HG02943 (cell line): ENCODE measurements at regions not wholly inside any gene's neighbourhood (a gene's known extent, or its start where the extent isn't known, plus 50 kb on each side); places are given as distances from the start of the nearest gene placed in this dataset.
"Not testable (repeated sequence)": the region's sequence is repeated elsewhere in the genome, so short reads cannot be mapped to it uniquely, and the experiment has no call there.

Experiments
- ATAC-seq: cut with Tn5 transposase; IDR thresholded peaks from one replicate; pipeline ENCODE4 v1.9.1; 2021; ENCODE audit warnings: mild to moderate bottlenecking, low read depth, moderate library complexity; ENCODE audit not compliant: unreplicated experiment

- not testable (repeated sequence) for ATAC-seq
Observed at GRCh38 chr16:16559179-16559740, 180.3 kb downstream of the NPIPA7 start.

GRCh38 chr16:16561532-16561931 lies 182.6 kb downstream of the NPIPA7 start:
- not testable (repeated sequence) for ATAC-seq

DNA sequence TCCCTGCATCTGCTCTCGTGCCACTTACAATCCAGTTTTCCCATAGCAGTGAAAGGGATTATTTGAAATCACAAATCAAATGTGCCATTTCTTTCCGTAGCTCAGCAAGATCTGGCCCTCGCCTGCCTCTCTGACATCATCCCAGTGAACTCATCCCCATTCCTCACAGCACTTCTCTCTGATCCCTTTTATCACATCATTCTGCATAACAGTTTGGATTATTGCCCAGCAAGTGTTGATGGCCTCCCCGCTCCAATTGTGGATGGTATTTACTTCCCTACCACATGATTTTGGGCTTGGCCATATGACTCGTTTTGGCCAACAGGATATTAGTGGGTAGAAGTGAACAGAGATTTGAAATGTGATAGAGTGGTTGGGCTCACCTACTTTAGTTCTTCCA lies 185.0 kb downstream of the NPIPA7 start:
- ATAC-seq: not testable (repeated sequence)

DNA sequence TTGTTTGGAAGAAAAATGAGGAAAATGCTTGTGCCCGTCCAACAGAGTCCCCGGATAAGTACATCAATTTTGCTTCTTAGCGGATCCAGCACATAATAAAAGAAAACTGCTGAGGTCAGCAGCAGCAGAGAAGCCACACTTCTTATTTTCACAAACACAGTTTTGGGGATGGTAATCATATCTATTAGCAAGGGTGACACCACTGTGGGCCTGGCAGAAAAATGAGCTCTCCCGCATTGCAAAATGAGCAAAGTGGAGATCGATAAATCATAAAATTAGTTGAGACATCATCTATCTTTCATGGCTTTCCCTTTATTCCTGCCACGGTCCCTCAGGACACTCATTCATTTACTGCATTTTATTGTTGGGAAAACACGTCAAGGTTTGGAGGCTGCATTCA lies 186.4 kb downstream of the NPIPA7 start:
- ATAC-seq: not testable (repeated sequence)

DNA sequence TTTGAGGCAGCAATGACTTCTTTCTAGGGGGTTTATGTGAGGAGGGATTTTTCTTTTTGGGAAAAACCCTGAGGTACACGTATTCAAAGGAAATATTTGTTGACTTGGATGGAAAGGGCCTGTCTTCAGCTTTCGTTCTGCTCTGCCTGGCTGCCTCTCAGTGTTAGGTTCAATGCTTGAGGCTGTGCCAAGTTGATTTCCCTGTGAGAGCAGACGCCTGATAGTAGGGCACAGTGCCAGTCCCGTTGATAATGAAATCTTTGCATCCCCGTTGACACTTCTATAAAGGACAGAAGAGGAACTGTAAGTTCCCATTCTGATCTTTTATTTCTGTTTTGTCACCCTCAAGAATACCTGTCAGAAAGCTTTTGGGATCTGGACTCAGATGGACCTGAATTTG lies 191.1 kb downstream of the NPIPA7 start:
- not testable (repeated sequence) for ATAC-seq

GRCh38 chr16:16570874-16571273 lies 191.9 kb downstream of the NPIPA7 start:
- not testable (repeated sequence) for ATAC-seq

DNA sequence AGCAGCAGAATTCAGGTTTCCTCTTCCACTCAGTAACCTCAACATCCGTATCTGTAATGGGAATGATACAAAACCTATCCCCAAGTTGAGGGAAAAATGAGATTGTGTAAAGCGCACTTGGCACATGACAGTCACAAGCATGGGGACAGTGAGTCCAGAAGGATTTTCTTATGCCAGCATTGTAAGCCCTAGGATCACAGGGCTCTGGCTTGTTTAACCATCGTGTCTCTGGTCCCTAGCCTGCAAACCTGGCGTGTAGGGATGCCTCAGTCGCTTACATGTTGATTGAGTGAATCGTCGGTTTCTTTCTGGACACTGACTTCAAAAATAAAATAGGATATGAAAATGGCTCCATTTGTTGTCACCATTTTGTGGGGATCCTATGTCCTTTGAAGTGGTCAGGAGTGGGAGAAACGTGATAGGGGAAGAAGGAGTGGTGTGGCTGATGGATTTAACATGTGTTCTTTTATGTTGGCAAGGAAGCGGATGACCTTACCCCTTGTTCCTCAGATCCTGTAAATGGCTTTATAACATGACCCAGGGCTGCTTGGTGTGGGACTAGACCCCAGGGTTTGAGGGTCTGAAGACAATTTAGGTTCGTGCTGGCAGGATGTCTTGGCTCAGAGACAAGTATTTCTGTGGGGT lies 193.3 kb downstream of the NPIPA7 start:
- not testable (repeated sequence) for ATAC-seq

- not testable (repeated sequence) for ATAC-seq
Observed at GRCh38 chr16:16577062-16577461, 198.1 kb downstream of the NPIPA7 start.

GRCh38 chr16:16578701-16579100 lies 199.8 kb downstream of the NPIPA7 start:
- ATAC-seq: no peak

DNA sequence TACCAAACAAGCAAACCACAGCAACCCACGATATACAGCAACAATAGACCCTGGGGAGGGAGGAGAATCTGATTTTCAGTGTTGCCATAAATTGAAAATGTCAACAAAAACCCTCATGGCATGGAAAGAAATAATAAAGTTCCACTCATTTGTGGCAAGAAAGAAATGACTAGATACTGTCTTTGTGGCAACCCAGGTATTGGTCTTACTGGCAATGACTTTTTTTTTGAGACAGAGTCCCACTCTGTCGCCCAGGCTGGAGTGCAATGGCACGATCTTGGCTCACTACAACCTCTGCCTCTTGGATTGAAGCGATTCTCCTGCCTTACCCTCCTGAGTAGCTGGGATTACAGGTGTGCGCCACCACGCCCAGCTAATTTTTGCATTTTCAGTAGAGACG lies 204.0 kb downstream of the NPIPA7 start:
- ATAC-seq: not testable (repeated sequence)

DNA sequence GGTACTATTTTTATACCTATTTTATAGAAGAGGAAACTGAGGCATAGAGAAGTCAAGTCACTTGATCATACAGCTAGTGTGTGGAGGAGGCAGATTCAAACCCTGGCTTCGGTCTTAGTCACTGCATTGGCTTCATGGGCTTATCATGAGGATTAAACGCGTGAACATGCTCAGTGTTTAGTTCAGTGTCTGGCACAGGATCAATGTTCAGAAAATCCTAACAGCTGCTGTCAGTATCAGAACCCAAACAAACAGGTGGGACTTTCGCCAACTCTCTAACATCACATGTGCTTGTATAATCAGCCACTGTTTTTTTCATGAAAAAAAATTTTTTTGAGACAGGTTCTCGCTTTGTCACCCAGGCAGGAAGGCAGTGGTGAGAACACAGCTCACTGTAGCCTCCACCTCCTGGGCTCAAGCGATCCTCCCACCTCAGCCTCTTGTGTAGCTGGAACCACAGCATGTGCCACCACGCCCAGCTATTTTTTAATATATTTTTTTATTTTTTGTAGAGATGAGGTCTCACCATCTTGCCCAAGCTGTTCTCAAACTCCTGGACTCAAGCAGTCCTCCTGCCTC lies 207.2 kb downstream of the NPIPA7 start:
- not testable (repeated sequence) for ATAC-seq

GRCh38 chr16:16586969-16587368 lies 208.0 kb downstream of the NPIPA7 start:
- not testable (repeated sequence) for ATAC-seq

- ATAC-seq: not testable (repeated sequence)
Observed at GRCh38 chr16:16588436-16588835, 209.5 kb downstream of the NPIPA7 start.

DNA sequence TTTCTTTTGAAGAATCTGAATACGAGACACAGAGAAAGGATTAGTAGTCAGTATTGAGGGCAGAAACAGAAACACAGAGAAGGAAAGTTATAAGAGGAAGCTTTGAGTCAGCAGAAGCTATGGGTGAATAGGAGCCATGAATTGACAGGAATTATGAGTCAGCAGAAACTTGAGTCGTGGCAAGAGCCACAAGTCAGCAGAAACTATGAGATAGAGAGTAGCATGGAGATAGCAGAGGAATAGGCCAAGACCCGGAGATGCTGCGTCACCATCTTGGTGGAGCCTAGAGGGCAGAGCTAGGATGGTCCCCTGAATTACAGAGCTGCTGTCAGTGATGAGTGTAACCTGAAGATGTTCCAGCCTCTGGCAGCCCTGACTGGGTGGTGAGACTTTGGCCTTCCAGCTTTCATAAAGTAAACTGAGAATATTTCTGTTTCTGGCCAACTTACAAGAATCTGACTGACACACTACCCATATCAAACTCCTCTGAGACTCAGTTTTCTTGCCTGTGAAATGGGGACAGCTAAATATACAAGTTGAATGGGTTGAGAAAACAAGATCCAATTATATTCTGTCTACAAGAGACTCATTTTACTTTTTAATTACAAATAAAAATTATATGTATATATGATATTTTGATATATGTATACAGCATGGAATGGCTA lies 211.8 kb downstream of the NPIPA7 start:
- ATAC-seq: not testable (repeated sequence)

GRCh38 chr16:16593156-16593863 lies 214.4 kb downstream of the NPIPA7 start:
- ATAC-seq: not testable (repeated sequence)

DNA sequence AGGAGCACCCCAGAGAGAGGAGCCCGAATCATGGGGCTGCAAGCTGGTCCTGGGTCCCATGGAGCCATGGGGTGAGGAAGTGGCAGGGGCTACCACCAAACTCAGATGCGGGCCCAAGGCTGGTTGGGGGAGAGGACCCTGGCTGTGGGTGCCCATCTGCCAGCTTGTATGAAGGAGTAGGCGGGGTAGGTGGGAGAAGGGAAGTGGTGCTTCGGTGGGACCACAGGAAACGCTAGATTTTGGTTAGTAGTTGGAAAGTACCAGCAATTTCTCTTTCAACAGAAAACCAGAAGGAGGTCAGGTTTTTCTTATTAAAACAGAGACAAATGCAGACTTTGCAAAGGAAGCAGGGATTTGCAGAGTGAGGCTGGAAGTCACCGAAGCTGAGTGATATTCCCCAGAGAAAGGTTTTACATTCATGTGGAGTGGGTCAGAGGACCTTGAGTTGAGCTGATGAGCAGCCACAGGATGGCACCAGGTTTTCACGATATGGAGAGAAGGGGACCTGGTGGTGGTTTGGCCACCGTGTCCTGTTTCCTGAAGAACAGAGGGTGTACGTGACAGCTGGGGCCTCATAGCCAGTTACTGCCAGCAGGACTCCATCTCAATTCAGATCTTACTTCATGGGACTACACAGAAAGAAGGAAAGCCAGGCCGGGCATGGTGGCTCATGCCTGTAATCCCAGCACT lies 216.2 kb downstream of the NPIPA7 start:
- ATAC-seq: not testable (repeated sequence)

GRCh38 chr16:16601239-16601638 lies 222.3 kb downstream of the NPIPA7 start:
- ATAC-seq: not testable (repeated sequence)

GRCh38 chr16:16607401-16608082 lies 228.6 kb downstream of the NPIPA7 start:
- ATAC-seq: not testable (repeated sequence)

DNA sequence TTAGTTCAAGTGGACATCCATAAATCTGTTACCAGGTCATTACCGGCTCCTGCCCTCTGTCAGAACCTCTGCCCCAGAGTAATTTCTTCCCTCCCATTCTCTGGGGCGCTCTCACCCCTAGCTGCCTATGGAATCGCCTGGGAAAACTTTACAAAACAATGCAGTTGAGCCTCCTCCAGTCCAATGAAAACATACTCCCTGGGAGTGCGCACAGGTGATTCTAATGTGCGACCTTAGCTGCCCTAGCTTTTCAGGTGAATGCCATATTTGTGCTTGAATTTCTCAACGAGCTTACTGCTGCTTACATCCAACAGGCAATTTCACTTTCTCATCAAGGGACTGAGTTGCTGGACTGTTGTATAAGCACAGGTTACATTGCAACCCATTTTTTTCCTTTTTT lies 230.7 kb downstream of the NPIPA7 start:
- ATAC-seq: not testable (repeated sequence)
